Esophagus muscularis mucosa (tissue), 4 donors: ENCODE measurements at regions not wholly inside any gene's neighbourhood (a gene's known extent, or its start where the extent isn't known, plus 50 kb on each side); places are given as distances from the start of the nearest gene placed in this dataset.

Source experiments
- EP300 ChIP-seq: sonication (generic); formaldehyde crosslinking; IDR thresholded peaks from one replicate; pipeline ENCODE4 v1.6.1; 2017; ENCODE audit warnings: antibody characterized with exemption
- POLR2A ChIP-seq: fragments of 450-650 bp; IDR thresholded peaks from one replicate; pipeline ENCODE4 v1.6.1; 2017; ENCODE audit warnings: antibody characterized with exemption, moderate library complexity, mild to moderate bottlenecking, low read depth
- POLR2AphosphoS5 ChIP-seq, 2 donors: sonication (generic); formaldehyde crosslinking; IDR thresholded peaks; one replicate each; pipeline ENCODE4 v1.6.1; 2017; ENCODE audit warnings: antibody characterized with exemption in 2 of 2
- TF ChIP-seq, protein P1 (sequence below), 3 experiments: fragments of 200-600 bp in 2 of 3; fragments of 450-650 bp in 1 of 3; sonication (generic) in 2 of 3; IDR thresholded peaks; one replicate each; pipeline ENCODE4 v1.5.1; 2017 to 2019; ENCODE audit warnings: antibody characterized with exemption in 3 of 3, mild to moderate bottlenecking in 2 of 3, moderate library complexity in 1 of 3

DNA sequence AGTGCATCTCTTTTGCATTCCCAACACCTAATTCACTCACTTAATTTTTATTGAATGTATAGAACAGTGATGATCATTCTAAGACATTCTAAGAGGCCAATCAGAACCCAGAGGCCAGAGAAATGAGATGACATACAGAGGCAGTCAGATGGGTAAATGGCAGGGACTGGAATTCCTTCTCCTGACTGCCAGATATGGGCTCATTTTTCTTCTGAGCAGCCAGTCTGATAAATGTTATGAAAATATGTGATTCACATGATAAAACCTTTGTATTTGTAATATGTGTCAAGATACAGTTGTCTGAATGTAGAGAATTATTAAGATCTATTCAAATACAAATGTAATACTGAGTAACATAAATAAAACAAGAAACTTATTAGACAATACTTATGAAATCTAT, 277.8 kb downstream of the EPM2A start:
- TF ChIP-seq, protein P1, sequence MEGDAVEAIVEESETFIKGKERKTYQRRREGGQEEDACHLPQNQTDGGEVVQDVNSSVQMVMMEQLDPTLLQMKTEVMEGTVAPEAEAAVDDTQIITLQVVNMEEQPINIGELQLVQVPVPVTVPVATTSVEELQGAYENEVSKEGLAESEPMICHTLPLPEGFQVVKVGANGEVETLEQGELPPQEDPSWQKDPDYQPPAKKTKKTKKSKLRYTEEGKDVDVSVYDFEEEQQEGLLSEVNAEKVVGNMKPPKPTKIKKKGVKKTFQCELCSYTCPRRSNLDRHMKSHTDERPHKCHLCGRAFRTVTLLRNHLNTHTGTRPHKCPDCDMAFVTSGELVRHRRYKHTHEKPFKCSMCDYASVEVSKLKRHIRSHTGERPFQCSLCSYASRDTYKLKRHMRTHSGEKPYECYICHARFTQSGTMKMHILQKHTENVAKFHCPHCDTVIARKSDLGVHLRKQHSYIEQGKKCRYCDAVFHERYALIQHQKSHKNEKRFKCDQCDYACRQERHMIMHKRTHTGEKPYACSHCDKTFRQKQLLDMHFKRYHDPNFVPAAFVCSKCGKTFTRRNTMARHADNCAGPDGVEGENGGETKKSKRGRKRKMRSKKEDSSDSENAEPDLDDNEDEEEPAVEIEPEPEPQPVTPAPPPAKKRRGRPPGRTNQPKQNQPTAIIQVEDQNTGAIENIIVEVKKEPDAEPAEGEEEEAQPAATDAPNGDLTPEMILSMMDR (IDR thresholded peaks at IDR 0.05): no peak
- no peak for TF ChIP-seq POLR2AphosphoS5 (IDR thresholded peaks at IDR 0.05)
- no peak for TF ChIP-seq POLR2A
- no peak for TF ChIP-seq EP300
